GM18502 (cell line): ENCODE measurements at regions not wholly inside any gene's neighbourhood (a gene's known extent, or its start where the extent isn't known, plus 50 kb on each side); places are given as distances from the start of the nearest gene placed in this dataset.
"Not testable (repeated sequence)": the region's sequence is repeated elsewhere in the genome, so short reads cannot be mapped to it uniquely, and the experiment has no call there.

Source experiments
- ATAC-seq: cut with Tn5 transposase; IDR thresholded peaks from one replicate; pipeline ENCODE4 v1.9.1; 2021; ENCODE audit warnings: mild to moderate bottlenecking; ENCODE audit not compliant: unreplicated experiment, poor library complexity

- peak; percentile 17 for ATAC-seq
Measured at GRCh38 chr12:33588725-33589405, 149.2 kb upstream of the SYT10 start.

DNA sequence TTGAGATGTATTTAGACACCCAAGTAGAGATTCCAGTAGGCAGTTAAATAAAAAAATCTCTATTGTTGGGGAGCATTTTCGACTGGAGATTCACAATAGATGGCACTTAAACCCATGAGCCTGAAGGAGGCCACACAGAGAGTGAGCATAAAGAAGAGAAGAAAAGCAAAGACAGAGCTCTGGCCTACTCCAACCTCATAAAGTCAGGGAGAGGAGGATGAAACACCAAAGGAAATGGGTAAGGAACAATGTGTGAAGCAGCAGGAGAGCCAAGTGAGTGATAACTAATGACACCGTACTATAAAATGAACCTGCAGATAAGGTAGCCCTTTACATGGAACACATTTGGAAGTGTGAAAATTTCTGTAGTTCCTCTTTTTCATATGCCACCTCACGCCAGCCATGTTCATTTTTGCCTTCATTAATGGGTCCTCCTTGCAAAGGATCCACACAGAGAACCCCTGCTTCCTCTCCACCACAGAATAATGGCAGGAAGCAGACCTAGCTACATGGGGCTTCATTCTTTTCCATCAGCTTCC, 150.0 kb upstream of the SYT10 start:
- no peak for ATAC-seq

- ATAC-seq: no peak
Measured at GRCh38 chr12:33593753-33594152, 154.1 kb upstream of the SYT10 start.

DNA sequence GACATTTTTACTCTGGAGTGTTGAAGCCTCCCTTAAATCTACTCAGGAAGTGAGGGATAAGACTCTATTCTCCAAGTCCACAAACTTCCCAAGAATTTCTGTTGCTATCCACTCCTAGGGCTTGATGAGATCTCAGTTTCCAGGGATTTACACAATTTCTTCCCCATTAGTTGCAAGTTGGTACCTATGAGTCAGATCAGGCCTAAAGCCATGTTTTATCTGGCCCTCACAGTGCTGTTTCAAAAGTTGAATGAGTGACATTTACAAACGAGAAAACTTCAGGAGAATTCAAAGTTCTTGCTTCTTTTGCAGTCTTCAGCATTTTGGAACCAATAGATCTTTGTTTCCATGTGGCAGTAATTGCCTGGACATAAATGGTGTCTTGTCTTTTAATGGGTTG, 156.4 kb upstream of the SYT10 start:
- no peak for ATAC-seq

DNA sequence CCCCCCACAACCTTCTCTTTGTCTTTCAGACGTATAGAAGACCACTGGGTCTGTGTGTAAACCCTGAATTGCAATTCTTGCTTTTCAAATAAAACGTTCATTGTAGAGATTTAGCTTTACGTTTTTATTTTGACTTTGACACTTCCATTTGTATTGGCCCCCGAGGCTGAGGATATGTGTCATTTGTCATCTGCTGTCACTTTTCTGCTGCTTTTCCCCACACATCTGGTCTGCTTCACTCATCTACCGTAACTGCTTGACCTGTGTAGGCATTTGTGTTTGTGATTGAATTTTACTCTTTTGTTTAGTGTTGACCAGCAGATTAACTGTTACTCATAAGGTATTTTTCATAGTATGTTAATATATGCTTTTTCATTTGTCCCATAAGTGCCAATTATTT, 157.2 kb upstream of the SYT10 start:
- no peak for ATAC-seq

DNA sequence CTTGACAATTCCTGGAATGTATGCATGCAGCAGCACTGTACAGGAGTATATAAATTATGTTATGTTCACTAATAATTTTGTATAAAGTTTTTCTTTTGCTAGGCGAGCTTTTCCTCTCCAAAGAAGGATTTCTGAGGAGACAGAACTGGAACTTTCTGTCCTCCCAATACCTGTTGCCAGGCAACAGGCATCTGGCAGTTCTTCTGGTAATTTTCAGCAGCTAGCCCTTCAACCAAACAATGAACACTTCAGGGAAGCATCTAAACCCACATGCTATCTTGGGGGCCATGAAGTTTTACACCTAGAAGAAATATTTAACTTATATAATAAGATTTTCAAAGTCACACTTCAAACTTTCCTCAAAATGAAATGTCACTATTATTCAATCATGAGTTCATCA, 162.9 kb upstream of the SYT10 start:
- ATAC-seq: no peak

DNA sequence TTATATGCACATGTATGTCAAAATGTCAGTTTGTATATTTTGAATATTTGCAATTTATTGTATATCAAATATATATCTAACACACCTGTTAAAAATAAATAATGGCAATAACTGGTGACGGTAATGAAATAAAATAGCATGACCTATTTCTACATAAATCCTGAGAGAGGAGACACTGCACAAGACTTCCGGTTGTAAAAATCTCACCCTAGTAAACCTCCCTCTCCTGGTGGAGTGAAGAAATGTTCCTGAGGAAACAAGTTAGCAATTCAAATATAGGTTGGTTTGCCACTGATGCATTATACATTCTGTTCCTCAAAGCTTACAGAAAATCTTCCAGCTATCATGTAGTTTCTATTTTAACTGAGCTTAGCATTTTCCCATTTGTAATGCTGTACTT, 166.1 kb upstream of the SYT10 start:
- ATAC-seq: peak; percentile 54

DNA sequence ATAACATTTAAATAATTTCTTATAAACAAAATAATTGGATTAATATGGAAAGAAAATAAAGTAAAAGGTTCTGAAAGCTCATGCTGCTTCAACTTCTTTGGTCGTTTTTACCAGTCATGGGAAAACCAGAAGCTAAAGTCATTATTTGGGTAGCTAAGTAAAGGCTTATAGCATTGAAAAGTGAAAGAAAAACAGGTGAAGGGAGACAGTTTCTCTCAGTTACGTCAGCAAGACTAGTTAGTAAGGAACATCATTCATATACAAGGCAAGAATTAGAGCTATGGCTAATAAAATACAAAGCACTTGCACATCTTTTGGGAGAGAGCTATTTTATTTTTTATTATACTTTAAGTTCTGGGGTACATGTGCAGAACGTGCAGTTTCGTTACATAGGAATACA, 170.3 kb upstream of the SYT10 start:
- ATAC-seq: no peak

DNA sequence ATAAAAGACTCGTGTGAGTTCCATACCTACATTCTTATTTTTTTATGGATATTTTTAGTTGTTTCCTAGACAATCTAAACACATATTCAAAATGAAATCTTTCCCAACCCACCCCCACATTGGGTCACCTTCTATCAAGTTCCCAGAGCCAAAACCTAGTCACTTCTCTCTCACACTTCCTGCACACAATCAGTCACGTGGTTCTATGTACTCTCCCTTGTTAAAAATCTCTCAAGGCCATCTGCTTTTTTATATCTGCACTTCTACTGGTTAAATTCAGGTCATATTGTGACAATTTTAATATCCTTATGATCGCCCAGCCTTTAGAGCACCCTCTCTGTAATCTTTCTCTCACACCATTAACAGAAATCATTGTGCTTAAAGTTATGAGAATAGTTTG, 175.0 kb upstream of the SYT10 start:
- no peak for ATAC-seq

DNA sequence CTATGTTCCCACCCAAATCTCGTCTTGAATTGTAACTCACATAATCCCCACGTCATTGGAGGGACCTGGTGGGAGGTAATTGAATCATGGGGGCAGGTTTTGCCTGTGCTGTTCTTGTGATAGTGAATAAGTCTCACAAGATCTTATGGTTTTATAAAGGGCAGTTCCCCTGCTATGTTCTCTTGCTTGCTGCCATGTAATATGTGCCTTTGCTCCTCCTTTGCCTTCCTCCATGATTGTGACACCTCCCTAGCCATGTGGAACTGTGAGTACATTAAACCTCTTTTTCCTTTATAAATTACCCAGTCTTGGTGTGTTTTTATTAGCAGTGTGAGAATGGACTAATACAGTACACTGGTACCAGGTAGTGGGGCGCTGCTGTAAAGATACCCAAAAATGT, 177.6 kb upstream of the SYT10 start:
- no peak for ATAC-seq

GRCh38 chr12:33628087-33628486, 188.5 kb upstream of the SYT10 start:
- ATAC-seq: no peak

GRCh38 chr12:33634544-33634943, 194.9 kb upstream of the SYT10 start:
- ATAC-seq: peak; percentile 55

DNA sequence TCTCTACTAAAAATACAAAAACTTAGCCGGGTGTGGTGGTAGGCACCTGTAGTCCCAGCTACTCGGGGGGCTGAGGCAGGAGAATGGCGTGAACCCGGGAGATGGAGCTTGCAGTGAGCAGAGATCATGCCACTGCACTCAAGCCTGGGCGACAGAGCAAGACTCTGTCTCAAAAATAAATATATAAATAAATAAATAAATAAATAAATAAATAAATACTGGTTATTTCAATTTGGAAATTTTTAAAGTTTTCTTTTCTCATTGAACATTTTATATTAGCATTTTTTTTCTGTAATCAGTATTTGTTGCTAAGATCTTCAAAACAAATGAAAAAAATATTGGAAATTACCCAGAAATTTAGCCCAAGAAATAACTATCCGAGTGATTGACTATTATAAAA, 197.3 kb upstream of the SYT10 start:
- not testable (repeated sequence) for ATAC-seq

GRCh38 chr12:33639975-33640374, 200.4 kb upstream of the SYT10 start:
- ATAC-seq: no peak

DNA sequence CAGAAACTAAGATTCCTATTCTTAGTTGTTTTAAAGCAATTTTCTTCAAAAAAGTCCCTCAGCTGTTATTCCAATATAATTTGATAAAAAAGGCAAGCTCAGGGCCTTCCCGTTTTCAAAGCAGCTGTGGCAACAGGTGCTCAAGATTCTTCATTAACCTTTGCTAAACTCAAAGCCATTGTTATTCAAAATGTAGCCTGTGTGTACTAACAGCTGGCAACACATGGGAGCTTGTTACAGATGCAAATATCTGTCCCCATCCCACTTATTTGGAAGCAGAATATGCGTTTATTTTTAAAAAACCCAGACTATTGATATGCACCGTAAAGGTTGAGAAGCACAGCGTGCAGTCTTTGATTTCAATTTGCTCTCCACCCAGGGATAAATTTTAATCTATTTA, 210.4 kb upstream of the SYT10 start:
- no peak for ATAC-seq

GRCh38 chr12:33650832-33651231, 211.2 kb upstream of the SYT10 start:
- no peak for ATAC-seq

- ATAC-seq: no peak
Measured at GRCh38 chr12:33653362-33653761, 213.7 kb upstream of the SYT10 start.

DNA sequence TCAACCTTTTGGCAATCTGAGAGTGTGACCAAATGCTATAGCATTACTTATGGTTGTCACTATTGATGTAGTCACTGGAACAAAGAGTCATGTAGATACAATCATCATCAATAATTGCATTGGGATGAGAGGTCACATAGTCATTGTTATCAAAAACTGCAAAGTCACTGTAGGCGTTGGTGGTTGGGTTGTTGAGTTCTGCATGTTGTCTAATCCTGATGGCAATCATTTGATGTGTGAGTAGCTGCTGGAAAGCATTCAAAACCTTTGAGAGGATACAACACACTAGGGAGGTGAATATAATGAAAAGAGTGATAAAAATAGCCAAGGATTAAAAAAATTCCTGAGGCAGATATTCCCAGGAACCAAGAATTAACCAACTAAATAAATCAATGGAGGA, 214.7 kb upstream of the SYT10 start:
- ATAC-seq: no peak

DNA sequence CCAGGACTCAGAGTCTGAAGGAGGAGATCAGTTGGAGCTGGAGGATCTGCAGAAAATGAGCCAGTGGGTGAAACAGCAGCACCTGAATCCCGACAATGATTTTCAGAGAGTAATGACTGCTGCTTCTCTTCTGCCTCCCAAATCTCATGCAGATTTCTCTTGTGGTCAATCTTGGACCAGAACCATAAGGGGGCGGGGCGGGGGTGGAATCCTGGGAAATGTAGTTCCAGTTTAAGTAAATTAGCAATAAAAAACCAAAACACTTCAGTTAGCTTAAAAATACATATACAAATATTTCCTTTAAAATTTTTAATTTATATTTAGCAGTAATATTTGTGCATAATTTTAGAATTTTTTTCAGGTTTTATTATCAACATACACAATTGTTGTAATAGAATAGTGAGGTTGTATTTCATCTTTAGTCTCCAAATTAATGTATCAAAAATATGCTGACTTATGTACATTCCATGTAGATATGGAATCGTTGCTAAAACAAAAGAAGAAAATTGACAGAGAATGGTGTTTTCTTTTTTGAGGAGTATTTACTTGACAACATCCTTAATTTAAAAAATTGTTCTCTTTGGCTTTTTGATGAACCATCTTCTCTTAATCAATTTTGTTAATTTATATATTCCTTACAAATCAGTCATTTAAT, 223.5 kb upstream of the SYT10 start:
- ATAC-seq: no peak

GRCh38 chr12:33669349-33669748, 229.7 kb upstream of the SYT10 start:
- ATAC-seq: no peak

DNA sequence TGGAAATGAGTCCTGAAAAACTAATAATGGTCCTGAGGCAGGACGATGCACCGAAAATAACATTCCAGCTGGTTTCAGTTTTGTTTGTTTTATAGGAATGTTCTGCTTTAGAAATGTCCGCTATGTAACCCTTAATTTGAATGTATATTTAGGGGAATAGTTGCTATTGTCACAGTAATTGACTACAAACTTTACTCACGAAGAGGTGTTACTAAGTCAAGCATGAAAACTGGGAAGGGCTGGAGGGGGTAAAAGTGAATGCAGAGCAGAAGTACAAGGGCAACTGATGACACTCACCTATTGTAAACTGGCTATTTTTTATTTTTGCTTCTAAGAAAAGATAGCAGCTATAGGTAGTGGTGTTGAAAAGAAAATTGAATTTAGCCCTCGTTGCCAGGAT, 230.7 kb upstream of the SYT10 start:
- no peak for ATAC-seq

- ATAC-seq: no peak
Measured at GRCh38 chr12:33671676-33672075, 232.1 kb upstream of the SYT10 start.
